Erythroblast (primary cell): ENCODE measurements at regions not wholly inside any gene's neighbourhood (a gene's known extent, or its start where the extent isn't known, plus 50 kb on each side); places are given as distances from the start of the nearest gene placed in this dataset.

Source experiments
- GATA1 ChIP-seq: IDR thresholded peaks from 2 replicates; pipeline ENCODE4 v1.6.1; 2011; ENCODE audit warnings: low read depth, mild to moderate bottlenecking, control low read depth, low read length, moderate library complexity
- POLR2A ChIP-seq: IDR thresholded peaks from 2 replicates; pipeline ENCODE4 v1.6.1; 2011; ENCODE audit warnings: mild to moderate bottlenecking, low read length

DNA sequence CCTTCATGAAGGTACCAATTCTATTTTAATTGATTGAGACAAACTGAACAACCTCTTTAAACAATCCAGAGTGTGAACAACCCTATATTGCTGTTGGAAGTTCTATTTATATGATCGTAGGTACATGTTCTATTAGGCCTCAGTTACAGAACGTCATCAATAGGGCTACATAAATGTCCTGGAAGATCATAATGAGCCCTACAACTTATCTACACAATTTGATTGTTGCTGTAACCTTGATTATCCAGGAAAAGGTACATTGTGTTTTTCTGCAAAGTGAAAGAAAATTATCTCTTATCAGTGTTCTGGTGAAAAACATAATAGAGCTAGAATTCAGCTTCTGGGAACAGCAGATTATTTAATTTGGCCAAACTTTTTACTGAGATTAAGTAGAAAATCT lies 612.9 kb downstream of the GALC start:
- TF ChIP-seq POLR2A: no peak
- TF ChIP-seq GATA1: no peak
